K562 (cell line): ENCODE measurements at regions not wholly inside any gene's neighbourhood (a gene's known extent, or its start where the extent isn't known, plus 50 kb on each side); places are given as distances from the start of the nearest gene placed in this dataset.

Experiments
- ATAC-seq: fragments of 200-7000 bp; cut with Tn5 transposase; 3 replicates; pipeline ENCODE4 v1.9.1; 2020; ENCODE audit warnings: moderate library complexity
- BruUV-seq: library from RNA; stranded (reverse); fragments of 400-500 nt; replicated peaks from 2 replicates; lab custom pipeline; 2021; lab: Mats Ljungman, UMichigan
- CTCF ChIA-PET: fragments of 300-600 bp; formaldehyde crosslinking; extraction: SDS; loops from one replicate; lab custom pipeline; 2021; ENCODE audit warnings: low intra/inter-chr PET ratio; lab: Yijun Ruan, JAX
- POLR2A ChIA-PET: fragments of 300-600, 350-650 bp; sonication (Branson Sonifier 250); formaldehyde crosslinking; extraction: SDS; loops from one replicate; lab custom pipeline; 2021; ENCODE audit warnings: antibody characterized with exemption, inconsistent platforms; lab: Yijun Ruan, JAX
- DNase-seq, 4 experiments: peaks; one replicate each; pipeline versions ENCODE4 v3.0.0 to v3.0.0-alpha.2; 2011 to 2018; ENCODE audit warnings: low spot score in 3 of 4, mixed read lengths in 3 of 4; ENCODE audit errors: extremely low read depth in 1 of 4
- FAIRE-seq: peaks from 2 replicates; lab custom pipeline; 2011; peaks lifted over from hg19 to GRCh38; lab: Jason Lieb, UNC
- H2AFZ ChIP-seq: 2 replicates; pipeline ENCODE4 v1.6.0; 2011; ENCODE audit warnings: low read depth, low read length, control low read depth, inconsistent platforms
- H3K27ac ChIP-seq: fragments of 200-600 bp; 3 replicates; pipeline ENCODE4 v1.8.0; 2011; ENCODE audit warnings: low read depth, mild to moderate bottlenecking, control low read depth, inconsistent platforms, low read length, moderate library complexity, mixed read lengths; ENCODE audit errors: extremely low read depth
- H3K27me3 ChIP-seq, 2 experiments: fragments of 300-600 bp in 1 of 2; 2 replicates in 1 of 2; 3 replicates in 1 of 2; pipeline versions ENCODE4 v1.6.0 to v1.8.0; 2011; ENCODE audit warnings: inconsistent platforms in 2 of 2, low read length in 2 of 2, mild to moderate bottlenecking in 1 of 2, mixed read lengths in 1 of 2, moderate library complexity in 1 of 2; ENCODE audit not compliant: control insufficient read depth in 2 of 2, insufficient read depth in 2 of 2
- H3K36me3 ChIP-seq: fragments of 300-600 bp; 3 replicates; pipeline ENCODE4 v1.8.0; 2011; ENCODE audit warnings: mild to moderate bottlenecking, low read length, inconsistent platforms; ENCODE audit not compliant: control insufficient read depth, insufficient read depth
- H3K4me1 ChIP-seq, 2 experiments: fragments of 200-600 bp in 1 of 2; replicated peaks in 1 of 2; 2 replicates in 1 of 2; 3 replicates in 1 of 2; pipeline versions ENCODE4 v1.5.1 to v1.8.0; 2011; ENCODE audit warnings: inconsistent platforms in 2 of 2, low read length in 2 of 2, mild to moderate bottlenecking in 1 of 2, mixed read lengths in 1 of 2, moderate library complexity in 1 of 2; ENCODE audit not compliant: control insufficient read depth in 2 of 2, insufficient read depth in 2 of 2
- H3K4me2 ChIP-seq: 2 replicates; pipeline ENCODE4 v1.6.1; 2011; ENCODE audit warnings: low read length, control low read depth, inconsistent platforms, mixed read lengths; ENCODE audit not compliant: insufficient read depth
- H3K4me3 ChIP-seq: fragments of 200-600 bp; sonication (generic), shearing (Covaris generic); 2 replicates; pipeline ENCODE4 v1.5.1; 2016; ENCODE audit warnings: control low read depth, inconsistent platforms
- H3K79me2 ChIP-seq: fragments of 200-600 bp; 3 replicates; pipeline ENCODE4 v1.8.0; 2011; ENCODE audit warnings: low read length, inconsistent platforms; ENCODE audit not compliant: control insufficient read depth, insufficient read depth
- H3K9ac ChIP-seq, 2 experiments: 2 replicates each; pipeline versions ENCODE4 v1.6.0 to v1.6.1; 2011; ENCODE audit warnings: low read depth in 2 of 2, low read length in 2 of 2, control low read depth in 1 of 2, inconsistent platforms in 1 of 2, mild to moderate bottlenecking in 1 of 2, mixed read lengths in 1 of 2; ENCODE audit not compliant: insufficient read depth in 1 of 2
- H3K9me1 ChIP-seq: one replicate; pipeline ENCODE4 v1.6.0; 2011; ENCODE audit warnings: inconsistent platforms, mild to moderate bottlenecking, low read length, moderate library complexity; ENCODE audit not compliant: control insufficient read depth, insufficient read depth
- H3K9me3 ChIP-seq: replicated peaks from 2 replicates; pipeline ENCODE4 v1.5.1; 2011; ENCODE audit warnings: low read depth, low read length, inconsistent platforms; ENCODE audit not compliant: control insufficient read depth, insufficient read depth
- H4K20me1 ChIP-seq: replicated peaks from 2 replicates; pipeline ENCODE4 v1.6.1; 2011; ENCODE audit warnings: low read length, inconsistent platforms, mixed read lengths; ENCODE audit not compliant: control insufficient read depth, insufficient read depth
- ATF3 ChIP-seq, 2 experiments: fragments of 450-650 bp in 1 of 2; sonication (generic) in 1 of 2; formaldehyde crosslinking in 1 of 2; IDR thresholded peaks in 1 of 2; conservative IDR thresholded peaks in 1 of 2; 2 replicates each; pipeline versions ENCODE4 v1.6.1 to v1.8.1; 2016 to 2023; ENCODE audit warnings: mild to moderate bottlenecking in 2 of 2, moderate library complexity in 2 of 2, inconsistent platforms in 1 of 2, missing genetic modification reagents in 1 of 2
- GTF2E2 ChIP-seq: fragments of 200-800 bp; sonication (Bioruptor generic); IDR thresholded peaks from 2 replicates; pipeline ENCODE4 v1.6.1; 2016; ENCODE audit warnings: missing genetic modification characterization, missing compliant biosample characterization
- WHSC1 ChIP-seq: IDR thresholded peaks from one replicate; pipeline ENCODE4 v1.6.1; 2012; ENCODE audit warnings: low read length, control low read depth, inconsistent platforms
- ZNF592 ChIP-seq: fragments of 450-650 bp; IDR thresholded peaks from 2 replicates; pipeline ENCODE4 v1.6.1; 2017; ENCODE audit warnings: antibody characterized with exemption, mild to moderate bottlenecking
- WGBS: fragments of 100-300 bp; shearing (Covaris generic); methylation state at CpG from one replicate; pipeline ENCODE4 v1.1.6; 2016; ENCODE audit warnings: low coverage, mixed read lengths; ENCODE audit not compliant: insufficient coverage; ENCODE audit errors: missing lambda C conversion rate; 5-methylcytosine and 5-hydroxymethylcytosine counted together
- in situ Hi-C: fragments of 300-500 bp; cut with MboI; formaldehyde crosslinking; loops from 4 replicates; pipeline ENCODE4 v1.15.0; 2018; ENCODE audit warnings: inconsistent platforms, mixed read lengths
- intact Hi-C: fragments of 100-400 bp; cut with micrococcal nuclease; formaldehyde crosslinking; loops from 2 replicates; pipeline ENCODE4 v1.14.2; 2022

- DNase-seq (no peak), FAIRE-seq (no peak), ATAC-seq (no peak)
- ChIA-PET POLR2A (no interaction called here), CTCF (no interaction called here)
- no peak overlapping the region for H2AFZ ChIP-seq
- H3K9me3 ChIP-seq, result no peaks in the 10 kb centered on the region
- H3K36me3 ChIP-seq, result no peaks in the 10 kb centered on the region
- H3K9me1 ChIP-seq, result no peaks in the 10 kb centered on the region
- H3K4me2 ChIP-seq, result no peak overlapping the region
- H3K79me2 ChIP-seq, result no peaks in the 10 kb centered on the region
- no peaks in the 10 kb centered on the region for H4K20me1 ChIP-seq
- BruUV-seq, result no TSS peak
- H3K27me3 ChIP-seq, result no peaks in the 10 kb centered on the region
- intact Hi-C loops, result no loop called here
- no peaks in the 10 kb centered on the region for H3K4me1 ChIP-seq
- in situ Hi-C loops, result no loop called here
- 0% methylated on average over 1 of the region's 1 CpG for WGBS
- no peak overlapping the region for H3K27ac ChIP-seq
- H3K9ac ChIP-seq, result no peak overlapping the region
- TF ChIP-seq GTF2E2 (tag) (no peak), WHSC1 (no peak), ATF3 (IDR thresholded peaks at IDR 0.05) (no peak), ATF3 (CRISPR knock-in tag; conservative IDR thresholded peaks at IDR 0.05) (no peak), ZNF592 (no peak)
- TF ChIP-seq, all 486 proteins: peak for 0
- H3K4me3 ChIP-seq, result no peak overlapping the region
Measured at GRCh38 chr3:99118381-99118780, 216.9 kb upstream of the DCBLD2 start.
